ENCODE measurements at regions not wholly inside any gene's neighbourhood (a gene's known extent, or its start where the extent isn't known, plus 50 kb on each side); places are given as distances from the start of the nearest gene placed in this dataset.

DNA sequence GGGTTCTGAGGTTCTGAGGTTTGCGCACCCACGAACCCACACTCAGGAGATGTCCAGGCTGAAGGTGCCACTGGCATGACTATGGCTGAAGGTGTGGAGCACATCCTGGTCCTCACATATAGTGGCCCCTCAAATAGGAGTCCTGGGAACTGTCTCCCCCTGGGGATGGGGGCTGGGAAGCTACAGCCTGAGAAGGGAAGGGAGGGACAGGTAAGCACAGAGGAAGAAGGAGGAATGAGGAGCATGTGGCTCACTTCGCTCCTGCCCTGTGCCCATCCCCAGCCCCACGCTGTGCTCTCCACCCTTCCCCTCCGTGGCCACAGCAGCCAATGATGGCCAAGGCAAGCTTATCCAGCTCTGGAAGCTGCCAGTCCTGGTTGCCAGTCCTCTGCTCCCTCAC lies 123.9 kb upstream of the LHX1 start:
- CTCF ChIA-PET = no interaction called here
- DNase-seq (ENCODE audit: low read depth, low spot score) (no peak), ATAC-seq (no peak)
- H3K27me3 ChIP-seq (ENCODE audit: insufficient read depth, low read length) = no peaks in the 10 kb centered on the region
- no peaks in the 10 kb centered on the region for H3K36me3 ChIP-seq (ENCODE audit: control insufficient read depth in 1 of 2, insufficient read depth in 2 of 2, low read length in 2 of 2)
- no peaks in the 10 kb centered on the region for H3K9me2 ChIP-seq (ENCODE audit: insufficient read depth)
- RAD21 ChIA-PET (ENCODE audit: low non-redundant PET in 1 of 2, low total read pairs in 2 of 2, uncharacterized antibody in 2 of 2, unreplicated experiment in 2 of 2) = no interaction called here
- no peaks in the 10 kb centered on the region for H3K9me3 ChIP-seq (ENCODE audit: control insufficient read depth in 1 of 2, insufficient read depth in 1 of 2, low read depth in 1 of 2, low read length in 2 of 2)
- no peak overlapping the region for H3K4me2 ChIP-seq (ENCODE audit: low read length)
- no peak overlapping the region for H3K4me3 ChIP-seq (replicated peaks in 1 of 2; ENCODE audit: low read depth in 1 of 2, low read length in 2 of 2)
- no peaks in the 10 kb centered on the region for H3K79me2 ChIP-seq (ENCODE audit: insufficient read depth, low read length)
- H3K27ac ChIP-seq (ENCODE audit: low read depth, low read length) = no peak overlapping the region
- POLR2A ChIA-PET = no interaction called here
- H4K20me1 ChIP-seq (ENCODE audit: insufficient read depth) = no peaks in the 10 kb centered on the region
- no TSS peak for BruUV-seq (replicated peaks)
- H3K4me1 ChIP-seq (ENCODE audit: control insufficient read depth in 1 of 2, insufficient read depth in 2 of 2, low read length in 2 of 2) = no peaks in the 10 kb centered on the region
- no peak overlapping the region for H2AFZ ChIP-seq (ENCODE audit: low read depth, low read length, poor library complexity, severe bottlenecking)
- H3K9ac ChIP-seq (ENCODE audit: low read length) = no peak overlapping the region
- intact Hi-C loops (cut with micrococcal nuclease) = no loop called here
- TF ChIP-seq SRF (IDR thresholded peaks at IDR 0.05; ENCODE audit: low read depth) = no peak

DNA sequence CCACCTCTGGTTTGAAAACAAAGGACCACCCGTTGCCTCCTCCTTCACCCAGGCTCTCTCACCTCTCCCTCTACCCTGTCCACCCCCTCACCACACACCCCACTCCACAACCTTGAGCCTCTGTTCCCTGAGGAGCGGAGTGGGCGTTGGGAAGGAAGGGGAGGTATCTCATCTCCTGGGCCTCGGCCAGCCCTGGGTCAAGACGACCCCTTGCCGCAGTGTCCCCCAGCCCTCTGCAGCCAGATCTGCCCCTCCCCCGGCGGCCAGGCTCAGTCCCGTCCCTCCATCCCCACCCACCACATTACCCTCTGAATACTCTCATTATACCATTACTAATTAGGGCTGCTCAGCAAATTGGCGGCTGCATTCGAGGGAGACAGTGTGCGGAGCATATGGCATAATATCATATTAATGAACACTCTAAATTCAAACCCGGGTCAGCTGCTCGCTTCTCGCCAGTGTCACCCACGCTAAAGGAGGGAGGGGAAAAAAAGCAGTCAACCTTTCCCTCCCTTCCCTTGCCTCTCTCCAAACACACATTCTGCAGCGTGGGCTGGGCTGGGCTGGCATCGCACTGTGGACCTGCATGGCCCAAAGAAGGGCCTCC lies 123.2 kb upstream of the LHX1 start:
- no peaks in the 10 kb centered on the region for H3K79me2 ChIP-seq (ENCODE audit: insufficient read depth, low read length)
- no peak overlapping the region for H2AFZ ChIP-seq (ENCODE audit: low read depth, low read length, poor library complexity, severe bottlenecking)
- no TSS peak for BruUV-seq (replicated peaks)
- intact Hi-C loops (cut with micrococcal nuclease) = no loop called here
- DNase-seq (ENCODE audit: low read depth, low spot score) (no peak), ATAC-seq (no peak)
- no peaks in the 10 kb centered on the region for H3K9me2 ChIP-seq (ENCODE audit: insufficient read depth)
- no peak overlapping the region for H3K27ac ChIP-seq (ENCODE audit: low read depth, low read length)
- H3K4me1 ChIP-seq (ENCODE audit: control insufficient read depth in 1 of 2, insufficient read depth in 2 of 2, low read length in 2 of 2) = no peaks in the 10 kb centered on the region
- ChIA-PET POLR2A (no interaction called here), RAD21 (ENCODE audit: low non-redundant PET in 1 of 2, low total read pairs in 2 of 2, uncharacterized antibody in 2 of 2, unreplicated experiment in 2 of 2) (no interaction called here), CTCF (no interaction called here)
- peaks cover 3% of the 10 kb centered on the region; the same call in 1 of the 2 replicates for H3K27me3 ChIP-seq (ENCODE audit: insufficient read depth, low read length)
- no peak overlapping the region for H3K9ac ChIP-seq (ENCODE audit: low read length)
- H3K4me3 ChIP-seq (replicated peaks in 1 of 2; ENCODE audit: low read depth in 1 of 2, low read length in 2 of 2) = no peak overlapping the region
- no peaks in the 10 kb centered on the region for H4K20me1 ChIP-seq (ENCODE audit: insufficient read depth)
- no peak overlapping the region for H3K4me2 ChIP-seq (ENCODE audit: low read length)
- no peaks in the 10 kb centered on the region for H3K36me3 ChIP-seq (ENCODE audit: control insufficient read depth in 1 of 2, insufficient read depth in 2 of 2, low read length in 2 of 2)
- H3K9me3 ChIP-seq (ENCODE audit: control insufficient read depth in 1 of 2, insufficient read depth in 1 of 2, low read depth in 1 of 2, low read length in 2 of 2) = no peaks in the 10 kb centered on the region
- TF ChIP-seq ELF1 (IDR thresholded peaks at IDR 0.05; ENCODE audit: borderline replicate concordance, low read depth) = no peak
- TF ChIP-seq CBX3 (IDR thresholded peaks at IDR 0.05; ENCODE audit: low read depth) = no peak
- TF ChIP-seq EZH2 (IDR thresholded peaks at IDR 0.05) = no peak
- no peak for TF ChIP-seq TCF7L2 (IDR thresholded peaks at IDR 0.05; ENCODE audit: borderline replicate concordance, extremely low read depth, insufficient read depth, insufficient read length)
- TF ChIP-seq ZFX (IDR thresholded peaks at IDR 0.05) = no peak
- TF ChIP-seq CEBPB (IDR thresholded peaks at IDR 0.05; ENCODE audit: low read depth) = no peak
- no peak for TF ChIP-seq EZH2phosphoT487 (IDR thresholded peaks at IDR 0.05; ENCODE audit: borderline replicate concordance)
- no peak for TF ChIP-seq SIN3A (IDR thresholded peaks at IDR 0.05; ENCODE audit: low read depth)
- TF ChIP-seq POLR2A (IDR thresholded peaks at IDR 0.05; ENCODE audit: borderline replicate concordance, extremely low read depth, insufficient read depth, insufficient read length) = no peak
- TF ChIP-seq ZNF274 (IDR thresholded peaks at IDR 0.05; ENCODE audit: low read depth, low read length) = no peak
- TF ChIP-seq, protein P1, sequence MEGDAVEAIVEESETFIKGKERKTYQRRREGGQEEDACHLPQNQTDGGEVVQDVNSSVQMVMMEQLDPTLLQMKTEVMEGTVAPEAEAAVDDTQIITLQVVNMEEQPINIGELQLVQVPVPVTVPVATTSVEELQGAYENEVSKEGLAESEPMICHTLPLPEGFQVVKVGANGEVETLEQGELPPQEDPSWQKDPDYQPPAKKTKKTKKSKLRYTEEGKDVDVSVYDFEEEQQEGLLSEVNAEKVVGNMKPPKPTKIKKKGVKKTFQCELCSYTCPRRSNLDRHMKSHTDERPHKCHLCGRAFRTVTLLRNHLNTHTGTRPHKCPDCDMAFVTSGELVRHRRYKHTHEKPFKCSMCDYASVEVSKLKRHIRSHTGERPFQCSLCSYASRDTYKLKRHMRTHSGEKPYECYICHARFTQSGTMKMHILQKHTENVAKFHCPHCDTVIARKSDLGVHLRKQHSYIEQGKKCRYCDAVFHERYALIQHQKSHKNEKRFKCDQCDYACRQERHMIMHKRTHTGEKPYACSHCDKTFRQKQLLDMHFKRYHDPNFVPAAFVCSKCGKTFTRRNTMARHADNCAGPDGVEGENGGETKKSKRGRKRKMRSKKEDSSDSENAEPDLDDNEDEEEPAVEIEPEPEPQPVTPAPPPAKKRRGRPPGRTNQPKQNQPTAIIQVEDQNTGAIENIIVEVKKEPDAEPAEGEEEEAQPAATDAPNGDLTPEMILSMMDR (IDR thresholded peaks at IDR 0.05 in 2 of 3, conservative IDR thresholded peaks at IDR 0.05 in 1 of 3; ENCODE audit: borderline replicate concordance in 1 of 3, insufficient read depth in 1 of 3, low read depth in 2 of 3, low read length in 2 of 3) = no peak
- no peak for TF ChIP-seq SP1 (IDR thresholded peaks at IDR 0.05; ENCODE audit: low read depth)
- no peak for TF ChIP-seq EGR1 (IDR thresholded peaks at IDR 0.05; ENCODE audit: low read depth)
- TF ChIP-seq RAD21 (IDR thresholded peaks at IDR 0.05; ENCODE audit: low read depth) = no peak
- TF ChIP-seq, protein P2, sequence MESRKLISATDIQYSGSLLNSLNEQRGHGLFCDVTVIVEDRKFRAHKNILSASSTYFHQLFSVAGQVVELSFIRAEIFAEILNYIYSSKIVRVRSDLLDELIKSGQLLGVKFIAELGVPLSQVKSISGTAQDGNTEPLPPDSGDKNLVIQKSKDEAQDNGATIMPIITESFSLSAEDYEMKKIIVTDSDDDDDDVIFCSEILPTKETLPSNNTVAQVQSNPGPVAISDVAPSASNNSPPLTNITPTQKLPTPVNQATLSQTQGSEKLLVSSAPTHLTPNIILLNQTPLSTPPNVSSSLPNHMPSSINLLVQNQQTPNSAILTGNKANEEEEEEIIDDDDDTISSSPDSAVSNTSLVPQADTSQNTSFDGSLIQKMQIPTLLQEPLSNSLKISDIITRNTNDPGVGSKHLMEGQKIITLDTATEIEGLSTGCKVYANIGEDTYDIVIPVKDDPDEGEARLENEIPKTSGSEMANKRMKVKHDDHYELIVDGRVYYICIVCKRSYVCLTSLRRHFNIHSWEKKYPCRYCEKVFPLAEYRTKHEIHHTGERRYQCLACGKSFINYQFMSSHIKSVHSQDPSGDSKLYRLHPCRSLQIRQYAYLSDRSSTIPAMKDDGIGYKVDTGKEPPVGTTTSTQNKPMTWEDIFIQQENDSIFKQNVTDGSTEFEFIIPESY (IDR thresholded peaks at IDR 0.05; ENCODE audit: extremely low read depth, insufficient replicate concordance, low read length) = no peak
- TF ChIP-seq JUND (IDR thresholded peaks at IDR 0.05) = no peak
- TF ChIP-seq SRF (IDR thresholded peaks at IDR 0.05; ENCODE audit: low read depth) = no peak
- no peak for TF ChIP-seq FOSL1 (IDR thresholded peaks at IDR 0.05; ENCODE audit: low read depth)
